PC-3 (cell line): ENCODE measurements at regions not wholly inside any gene's neighbourhood (a gene's known extent, or its start where the extent isn't known, plus 50 kb on each side); places are given as distances from the start of the nearest gene placed in this dataset.

Experiments used
- ATAC-seq: fragments of 200-7000 bp; cut with Tn5 transposase; 2 replicates; pipeline ENCODE4 v1.9.1; 2020; ENCODE audit warnings: mild to moderate bottlenecking, moderate library complexity
- BruUV-seq: library from RNA; stranded (reverse); fragments of 400-500 nt; replicated peaks from 2 replicates; lab custom pipeline; 2021; lab: Mats Ljungman, UMichigan
- CTCF ChIA-PET: fragments of 300-600 bp; sonication (Branson Sonifier 250); formaldehyde crosslinking; loops from one replicate; lab custom pipeline; 2022; ENCODE audit warnings: antibody characterized with exemption; lab: Charles Lee
- POLR2A ChIA-PET: fragments of 300-600 bp; sonication (Branson Sonifier 250); formaldehyde crosslinking; loops from one replicate; lab custom pipeline; 2022; ENCODE audit warnings: antibody characterized with exemption; ENCODE audit not compliant: unreplicated experiment; lab: Charles Lee
- DNase-seq: peaks from one replicate; pipeline ENCODE4 v3.0.0-alpha.2; 2015
- H2AFZ ChIP-seq: fragments of 300-600 bp; sonication (generic); 2 replicates; pipeline ENCODE4 v1.6.0; 2016; ENCODE audit warnings: antibody characterized with exemption, low read length
- H3F3A ChIP-seq: fragments of 300-600 bp; sonication (generic); one replicate; pipeline ENCODE4 v1.6.0; 2017; ENCODE audit warnings: antibody characterized with exemption, low read length, control low read depth, mild to moderate bottlenecking; ENCODE audit not compliant: unreplicated experiment
- H3K27ac ChIP-seq: fragments of 300-600 bp; sonication (generic); 2 replicates; pipeline ENCODE4 v1.5.1; 2016; ENCODE audit warnings: mild to moderate bottlenecking, low read length
- H3K27me3 ChIP-seq: fragments of 300-600 bp; sonication (generic); 2 replicates; pipeline ENCODE4 v1.6.1; 2016; ENCODE audit warnings: low read length, mixed read lengths
- H3K36me3 ChIP-seq: fragments of 300-600 bp; sonication (generic); 2 replicates; pipeline ENCODE4 v1.6.1; 2016; ENCODE audit warnings: low read depth, mixed run types, low read length, mixed read lengths
- H3K4me1 ChIP-seq: fragments of 300-600 bp; sonication (generic); 2 replicates; pipeline ENCODE4 v1.5.1; 2016; ENCODE audit warnings: low read length; ENCODE audit not compliant: insufficient read depth
- H3K4me2 ChIP-seq: fragments of 300-600 bp; sonication (generic); 2 replicates; pipeline ENCODE4 v1.6.0; 2016; ENCODE audit warnings: low read length
- H3K4me3 ChIP-seq: fragments of 300-600 bp; sonication (generic); 2 replicates; pipeline ENCODE4 v1.5.1; 2016; ENCODE audit warnings: mild to moderate bottlenecking, low read length, mixed read lengths
- H3K79me2 ChIP-seq: fragments of 300-600 bp; sonication (generic); 2 replicates; pipeline ENCODE4 v1.6.1; 2017; ENCODE audit warnings: low read length, mixed read lengths
- H3K9ac ChIP-seq: fragments of 300-600 bp; sonication (generic); 2 replicates; pipeline ENCODE4 v1.6.0; 2016; ENCODE audit warnings: mild to moderate bottlenecking, low read length
- H3K9me2 ChIP-seq: fragments of 300-600 bp; sonication (generic); replicated peaks from 2 replicates; pipeline ENCODE4 v1.6.1; 2016; ENCODE audit warnings: mixed run types, low read length, mixed read lengths
- H3K9me3 ChIP-seq: fragments of 300-600 bp; sonication (generic); 2 replicates; pipeline ENCODE4 v1.6.1; 2016; ENCODE audit warnings: low read length, mixed read lengths
- H4K20me1 ChIP-seq: fragments of 300-600 bp; sonication (generic); 2 replicates; pipeline ENCODE4 v1.6.1; 2016; ENCODE audit warnings: low read length, mixed read lengths
- EZH2 ChIP-seq: fragments of 300-600 bp; sonication (generic); IDR thresholded peaks from one replicate; pipeline ENCODE4 v1.6.1; 2017; ENCODE audit warnings: antibody characterized with exemption, mild to moderate bottlenecking, low read length; ENCODE audit not compliant: unreplicated experiment
- EZH2phosphoT487 ChIP-seq: fragments of 300-600 bp; sonication (generic); IDR thresholded peaks from 2 replicates; pipeline ENCODE4 v1.6.1; 2018; ENCODE audit warnings: mild to moderate bottlenecking, antibody characterized with exemption, low read length, borderline replicate concordance
- intact Hi-C: fragments of 100-400 bp; cut with micrococcal nuclease; formaldehyde crosslinking; loops from 2 replicates; pipeline ENCODE4 v1.9.0; 2023
- TF ChIP-seq, protein P1 (sequence below): fragments of 300-600 bp; sonication (generic); conservative IDR thresholded peaks from 2 replicates; pipeline ENCODE4 v1.5.1; 2017; ENCODE audit warnings: antibody characterized with exemption, low read depth, mild to moderate bottlenecking, low read length

DNA sequence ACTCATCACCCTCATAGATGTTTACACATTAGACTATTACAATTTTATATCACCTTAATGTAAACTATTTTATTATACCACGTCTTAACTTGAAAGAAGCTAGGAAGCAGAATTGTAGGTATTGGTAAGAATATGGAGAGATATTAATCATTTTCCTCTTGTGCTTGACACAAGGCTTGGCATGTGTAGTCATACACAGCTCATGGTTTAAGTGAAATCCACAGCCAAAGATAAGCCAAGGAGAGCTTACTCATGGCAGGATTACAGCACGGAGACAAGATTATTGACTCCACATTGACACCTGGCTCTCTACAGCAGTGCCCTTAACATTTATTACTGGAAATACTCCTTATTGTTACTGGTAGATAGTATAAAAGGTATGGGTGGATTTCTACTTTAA is 68.4 kb upstream of the ADGRL4 start:
- no peak overlapping the region for H3K4me2 ChIP-seq
- H3K9me3 ChIP-seq, result no peaks in the 10 kb centered on the region
- no peaks in the 10 kb centered on the region for H3K79me2 ChIP-seq
- H3F3A ChIP-seq, result no peaks in the 10 kb centered on the region
- ATAC-seq, result peak; percentile 88
- H3K27me3 ChIP-seq, result no peaks in the 10 kb centered on the region
- H4K20me1 ChIP-seq, result no peaks in the 10 kb centered on the region
- CTCF ChIA-PET, result no interaction called here
- H3K9me2 ChIP-seq, result no peaks in the 10 kb centered on the region
- no peak for TF ChIP-seq EZH2phosphoT487
- TF ChIP-seq, protein P1, sequence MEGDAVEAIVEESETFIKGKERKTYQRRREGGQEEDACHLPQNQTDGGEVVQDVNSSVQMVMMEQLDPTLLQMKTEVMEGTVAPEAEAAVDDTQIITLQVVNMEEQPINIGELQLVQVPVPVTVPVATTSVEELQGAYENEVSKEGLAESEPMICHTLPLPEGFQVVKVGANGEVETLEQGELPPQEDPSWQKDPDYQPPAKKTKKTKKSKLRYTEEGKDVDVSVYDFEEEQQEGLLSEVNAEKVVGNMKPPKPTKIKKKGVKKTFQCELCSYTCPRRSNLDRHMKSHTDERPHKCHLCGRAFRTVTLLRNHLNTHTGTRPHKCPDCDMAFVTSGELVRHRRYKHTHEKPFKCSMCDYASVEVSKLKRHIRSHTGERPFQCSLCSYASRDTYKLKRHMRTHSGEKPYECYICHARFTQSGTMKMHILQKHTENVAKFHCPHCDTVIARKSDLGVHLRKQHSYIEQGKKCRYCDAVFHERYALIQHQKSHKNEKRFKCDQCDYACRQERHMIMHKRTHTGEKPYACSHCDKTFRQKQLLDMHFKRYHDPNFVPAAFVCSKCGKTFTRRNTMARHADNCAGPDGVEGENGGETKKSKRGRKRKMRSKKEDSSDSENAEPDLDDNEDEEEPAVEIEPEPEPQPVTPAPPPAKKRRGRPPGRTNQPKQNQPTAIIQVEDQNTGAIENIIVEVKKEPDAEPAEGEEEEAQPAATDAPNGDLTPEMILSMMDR, result no peak
- no peak for TF ChIP-seq EZH2
- peak; percentile 51 for DNase-seq
- H3K27ac ChIP-seq, result no peak overlapping the region
- H3K4me3 ChIP-seq, result no peak overlapping the region
- intact Hi-C loops, result loop anchor here (1.0 to 10.0 kb wide), 3 partner anchors 53 to 170 kb away; no protein-coding TSS in a partner anchor
- no peak overlapping the region for H2AFZ ChIP-seq
- no TSS peak for BruUV-seq
- H3K4me1 ChIP-seq, result peaks cover 12% of the 10 kb centered on the region
- H3K9ac ChIP-seq, result no peak overlapping the region
- POLR2A ChIA-PET, result interaction anchor here (0.6 kb wide), 1 partner anchor 160 kb away, joined by 3 read pairs; no protein-coding TSS in a partner anchor
- H3K36me3 ChIP-seq, result no peaks in the 10 kb centered on the region

DNA sequence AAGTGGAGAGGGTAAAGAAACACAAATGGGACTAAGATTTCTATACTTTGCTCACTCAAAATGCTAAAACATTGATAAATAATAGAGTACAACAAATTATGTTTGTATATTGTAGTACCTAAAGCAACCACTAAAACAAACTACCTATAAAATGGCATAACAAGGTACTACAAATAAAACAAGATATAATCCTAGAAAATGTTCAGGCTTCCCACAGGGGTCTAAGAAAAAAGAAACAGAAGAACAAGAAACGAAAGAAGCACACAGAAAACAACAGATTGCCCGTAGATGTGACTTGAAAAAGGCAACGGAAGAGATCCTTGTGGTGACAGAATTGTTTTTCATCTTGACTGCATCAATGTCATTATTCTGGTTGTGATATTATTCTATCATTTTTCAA is 63.3 kb upstream of the ADGRL4 start:
- Histone ChIP-seq H3K4me3 (no peak overlapping the region), H3K36me3 (no peaks in the 10 kb centered on the region), H3F3A (no peaks in the 10 kb centered on the region), H3K27ac (no peak overlapping the region), H2AFZ (no peak overlapping the region), H4K20me1 (no peaks in the 10 kb centered on the region), H3K4me1 (peaks cover 2% of the 10 kb centered on the region; the same call in 1 of the 2 replicates), H3K9me3 (no peaks in the 10 kb centered on the region), H3K9me2 (no peaks in the 10 kb centered on the region), H3K79me2 (no peaks in the 10 kb centered on the region), H3K9ac (no peak overlapping the region), H3K27me3 (no peaks in the 10 kb centered on the region), H3K4me2 (no peak overlapping the region)
- peak; percentile 4 for DNase-seq
- TF ChIP-seq EZH2phosphoT487, result no peak
- TF ChIP-seq, protein P1, result peak; percentile 51
- no peak for TF ChIP-seq EZH2
- ChIA-PET POLR2A (no interaction called here), CTCF (no interaction called here)
- no peak for ATAC-seq
- BruUV-seq, result no TSS peak
- intact Hi-C loops, result loop anchor here (10.0 kb wide), 1 partner anchor 165 kb away; no protein-coding TSS in a partner anchor

DNA sequence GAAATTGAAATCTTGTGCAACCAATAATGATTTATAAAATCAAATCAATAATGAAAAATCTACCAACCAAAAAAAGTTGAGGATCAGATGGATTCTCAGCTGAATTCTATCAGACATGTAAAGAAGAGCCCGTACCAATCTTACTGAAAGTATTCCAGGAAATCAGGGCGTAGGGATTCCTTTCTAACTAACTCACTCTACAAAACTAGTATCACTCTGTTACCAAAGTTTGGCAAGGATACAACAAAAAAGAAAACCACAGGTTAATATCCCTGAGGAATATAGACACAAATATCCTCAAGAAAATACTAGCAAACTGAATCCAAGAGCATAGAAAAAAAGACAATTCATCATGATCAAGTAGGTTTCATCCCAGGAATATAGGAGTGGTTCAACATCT is 52.8 kb upstream of the ADGRL4 start:
- no peaks in the 10 kb centered on the region for H4K20me1 ChIP-seq
- DNase-seq, result no peak
- no peak for ATAC-seq
- no peaks in the 10 kb centered on the region for H3F3A ChIP-seq
- H3K4me2 ChIP-seq, result no peak overlapping the region
- no TSS peak for BruUV-seq
- TF ChIP-seq EZH2phosphoT487 (no peak), EZH2 (no peak)
- TF ChIP-seq, protein P1, result no peak
- no peak overlapping the region for H3K4me3 ChIP-seq
- H3K27me3 ChIP-seq, result no peaks in the 10 kb centered on the region
- no peaks in the 10 kb centered on the region for H3K36me3 ChIP-seq
- no peaks in the 10 kb centered on the region for H3K4me1 ChIP-seq
- H3K79me2 ChIP-seq, result no peaks in the 10 kb centered on the region
- POLR2A ChIA-PET, result no interaction called here
- no peaks in the 10 kb centered on the region for H3K9me3 ChIP-seq
- intact Hi-C loops, result no loop called here
- H3K27ac ChIP-seq, result no peak overlapping the region
- no peak overlapping the region for H3K9ac ChIP-seq
- no peak overlapping the region for H2AFZ ChIP-seq
- H3K9me2 ChIP-seq, result no peaks in the 10 kb centered on the region
- CTCF ChIA-PET, result no interaction called here
